ENCODE measurements at regions not wholly inside any gene's neighbourhood (a gene's known extent, or its start where the extent isn't known, plus 50 kb on each side); places are given as distances from the start of the nearest gene placed in this dataset.

GRCh38 chr18:73240899-73241298 lies 373.1 kb upstream of the NETO1 start:
- H3K4me3 ChIP-seq (ENCODE audit: low read length, poor library complexity, severe bottlenecking) = no peak overlapping the region

GRCh38 chr18:73235921-73236320 lies 368.1 kb upstream of the NETO1 start:
- H3K4me1 ChIP-seq (ENCODE audit: insufficient read depth, low read length, poor library complexity, severe bottlenecking) = no peaks in the 10 kb centered on the region
- no peak overlapping the region for H3K4me2 ChIP-seq (ENCODE audit: low read depth, low read length, poor library complexity, severe bottlenecking)
- no peaks in the 10 kb centered on the region for H3K36me3 ChIP-seq (ENCODE audit: insufficient read depth, low read length)
- H4K20me1 ChIP-seq (ENCODE audit: insufficient read depth, low read length, poor library complexity, severe bottlenecking) = no peaks in the 10 kb centered on the region
- H3F3A ChIP-seq (ENCODE audit: low read depth) = no peaks in the 10 kb centered on the region
- TF ChIP-seq CTCF (conservative IDR thresholded peaks at IDR 0.05; ENCODE audit: low read length) (no peak), EZH2phosphoT487 (IDR thresholded peaks at IDR 0.05; ENCODE audit: borderline replicate concordance) (no peak)
- no peaks in the 10 kb centered on the region for H3K27me3 ChIP-seq (ENCODE audit: insufficient read depth, low read length, poor library complexity, severe bottlenecking)
- no peak overlapping the region for H2AFZ ChIP-seq (ENCODE audit: low read length)
- H3K79me2 ChIP-seq (ENCODE audit: insufficient read depth, low read length) = no peaks in the 10 kb centered on the region
- no peak overlapping the region for H3K4me3 ChIP-seq (ENCODE audit: low read length, poor library complexity, severe bottlenecking)
- H3K9me2 ChIP-seq (replicated peaks; ENCODE audit: low read depth, low read length) = no peaks in the 10 kb centered on the region
- no peaks in the 10 kb centered on the region for H3K9me3 ChIP-seq (ENCODE audit: insufficient read depth, low read depth, low read length)
- no peak overlapping the region for H3K9ac ChIP-seq (ENCODE audit: low read depth, low read length, poor library complexity, severe bottlenecking)

More at GRCh38 chr18:73240899-73241298, 373.1 kb upstream of the NETO1 start:
- Histone ChIP-seq H3K9me3 (ENCODE audit: insufficient read depth, low read depth, low read length) (no peaks in the 10 kb centered on the region), H4K20me1 (ENCODE audit: insufficient read depth, low read length, poor library complexity, severe bottlenecking) (no peaks in the 10 kb centered on the region), H3F3A (ENCODE audit: low read depth) (no peaks in the 10 kb centered on the region), H3K79me2 (ENCODE audit: insufficient read depth, low read length) (no peaks in the 10 kb centered on the region), H3K36me3 (ENCODE audit: insufficient read depth, low read length) (no peaks in the 10 kb centered on the region), H3K9me2 (replicated peaks; ENCODE audit: low read depth, low read length) (no peaks in the 10 kb centered on the region), H3K4me2 (ENCODE audit: low read depth, low read length, poor library complexity, severe bottlenecking) (no peak overlapping the region), H2AFZ (ENCODE audit: low read length) (no peak overlapping the region), H3K9ac (ENCODE audit: low read depth, low read length, poor library complexity, severe bottlenecking) (no peak overlapping the region), H3K27me3 (ENCODE audit: insufficient read depth, low read length, poor library complexity, severe bottlenecking) (no peaks in the 10 kb centered on the region), H3K4me1 (ENCODE audit: insufficient read depth, low read length, poor library complexity, severe bottlenecking) (no peaks in the 10 kb centered on the region)
- TF ChIP-seq CTCF (conservative IDR thresholded peaks at IDR 0.05; ENCODE audit: low read length) = no peak
- TF ChIP-seq EZH2phosphoT487 (IDR thresholded peaks at IDR 0.05; ENCODE audit: borderline replicate concordance) = no peak

GRCh38 chr18:73235491-73235890 lies 367.7 kb upstream of the NETO1 start:
- no peak overlapping the region for H3K4me3 ChIP-seq (ENCODE audit: low read length, poor library complexity, severe bottlenecking)
- H3K4me2 ChIP-seq (ENCODE audit: low read depth, low read length, poor library complexity, severe bottlenecking) = no peak overlapping the region
- no peaks in the 10 kb centered on the region for H3K9me3 ChIP-seq (ENCODE audit: insufficient read depth, low read depth, low read length)
- no peaks in the 10 kb centered on the region for H3F3A ChIP-seq (ENCODE audit: low read depth)
- no peak for TF ChIP-seq CTCF (conservative IDR thresholded peaks at IDR 0.05; ENCODE audit: low read length)
- TF ChIP-seq EZH2phosphoT487 (IDR thresholded peaks at IDR 0.05; ENCODE audit: borderline replicate concordance) = no peak
- H3K79me2 ChIP-seq (ENCODE audit: insufficient read depth, low read length) = no peaks in the 10 kb centered on the region
- H4K20me1 ChIP-seq (ENCODE audit: insufficient read depth, low read length, poor library complexity, severe bottlenecking) = no peaks in the 10 kb centered on the region
- no peaks in the 10 kb centered on the region for H3K27me3 ChIP-seq (ENCODE audit: insufficient read depth, low read length, poor library complexity, severe bottlenecking)
- no peaks in the 10 kb centered on the region for H3K9me2 ChIP-seq (replicated peaks; ENCODE audit: low read depth, low read length)
- no peak overlapping the region for H3K9ac ChIP-seq (ENCODE audit: low read depth, low read length, poor library complexity, severe bottlenecking)
- H3K4me1 ChIP-seq (ENCODE audit: insufficient read depth, low read length, poor library complexity, severe bottlenecking) = no peaks in the 10 kb centered on the region
- no peaks in the 10 kb centered on the region for H3K36me3 ChIP-seq (ENCODE audit: insufficient read depth, low read length)
- no peak overlapping the region for H2AFZ ChIP-seq (ENCODE audit: low read length)

Data from Loucy (cell line).